HL-60 (cell line): ENCODE measurements at regions not wholly inside any gene's neighbourhood (a gene's known extent, or its start where the extent isn't known, plus 50 kb on each side); places are given as distances from the start of the nearest gene placed in this dataset.

Experiments used
- DNase-seq, 2 experiments: peaks; one replicate each; pipeline ENCODE4 v3.0.0-alpha.2; 2010 to 2020; ENCODE audit warnings: low read depth in 1 of 2, low spot score in 1 of 2
- H3K27ac ChIP-seq: fragments of 250-450 bp; sonication (Bioruptor Pico); replicated peaks from 2 replicates; pipeline ENCODE4 v1.5.1; 2020; ENCODE audit warnings: mild to moderate bottlenecking, moderate library complexity
- H3K27me3 ChIP-seq: fragments of 250-450 bp; sonication (Bioruptor Pico); 2 replicates; pipeline ENCODE4 v1.5.1; 2021; ENCODE audit warnings: mild to moderate bottlenecking, moderate library complexity; ENCODE audit not compliant: insufficient read depth, poor library complexity, severe bottlenecking
- H3K4me3 ChIP-seq: replicated peaks from 2 replicates; pipeline ENCODE4 v1.5.1; 2011; ENCODE audit warnings: mild to moderate bottlenecking, control low read depth, low read length; ENCODE audit not compliant: insufficient read depth
- GABPA ChIP-seq: IDR thresholded peaks from 2 replicates; pipeline ENCODE4 v1.6.1; 2012; ENCODE audit warnings: low read depth
- POLR2AphosphoS5 ChIP-seq: IDR thresholded peaks from 2 replicates; pipeline ENCODE4 v1.6.1; 2012; ENCODE audit warnings: low read depth
- SPI1 ChIP-seq: IDR thresholded peaks from 2 replicates; pipeline ENCODE4 v1.6.1; 2012; ENCODE audit warnings: low read depth, mild to moderate bottlenecking, borderline replicate concordance
- TF ChIP-seq, protein P1 (sequence below): IDR thresholded peaks from 2 replicates; pipeline ENCODE4 v1.6.1; 2012; ENCODE audit warnings: low read depth; ENCODE audit not compliant: insufficient replicate concordance
- TF ChIP-seq, protein P2 (sequence below): IDR thresholded peaks from one replicate; pipeline ENCODE4 v1.5.1; 2011; ENCODE audit warnings: low read length, control low read depth, inconsistent platforms; ENCODE audit not compliant: insufficient read depth

DNA sequence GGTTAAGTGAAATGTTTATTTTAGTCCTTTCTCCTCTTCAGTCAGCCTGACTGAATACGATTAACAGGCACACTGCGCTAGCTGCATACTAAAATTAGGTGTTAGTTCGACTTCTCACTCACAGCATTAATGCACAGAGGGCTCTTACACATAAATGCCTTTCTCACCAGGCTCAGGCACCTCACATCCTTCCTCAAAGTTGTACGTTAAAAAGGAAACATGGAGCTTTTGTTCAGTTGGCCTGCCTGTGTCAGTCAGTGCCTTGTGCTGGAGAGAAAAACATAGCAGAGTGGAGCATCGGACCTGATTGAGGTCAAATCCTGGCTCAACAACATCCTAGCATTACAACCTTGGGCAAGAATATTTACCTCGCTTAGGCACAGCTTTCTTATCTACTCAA is 236.0 kb upstream of the ZNF462 start:
- H3K27ac ChIP-seq = no peak overlapping the region
- TF ChIP-seq SPI1 (no peak), POLR2AphosphoS5 (no peak), GABPA (no peak)
- TF ChIP-seq, protein P1, sequence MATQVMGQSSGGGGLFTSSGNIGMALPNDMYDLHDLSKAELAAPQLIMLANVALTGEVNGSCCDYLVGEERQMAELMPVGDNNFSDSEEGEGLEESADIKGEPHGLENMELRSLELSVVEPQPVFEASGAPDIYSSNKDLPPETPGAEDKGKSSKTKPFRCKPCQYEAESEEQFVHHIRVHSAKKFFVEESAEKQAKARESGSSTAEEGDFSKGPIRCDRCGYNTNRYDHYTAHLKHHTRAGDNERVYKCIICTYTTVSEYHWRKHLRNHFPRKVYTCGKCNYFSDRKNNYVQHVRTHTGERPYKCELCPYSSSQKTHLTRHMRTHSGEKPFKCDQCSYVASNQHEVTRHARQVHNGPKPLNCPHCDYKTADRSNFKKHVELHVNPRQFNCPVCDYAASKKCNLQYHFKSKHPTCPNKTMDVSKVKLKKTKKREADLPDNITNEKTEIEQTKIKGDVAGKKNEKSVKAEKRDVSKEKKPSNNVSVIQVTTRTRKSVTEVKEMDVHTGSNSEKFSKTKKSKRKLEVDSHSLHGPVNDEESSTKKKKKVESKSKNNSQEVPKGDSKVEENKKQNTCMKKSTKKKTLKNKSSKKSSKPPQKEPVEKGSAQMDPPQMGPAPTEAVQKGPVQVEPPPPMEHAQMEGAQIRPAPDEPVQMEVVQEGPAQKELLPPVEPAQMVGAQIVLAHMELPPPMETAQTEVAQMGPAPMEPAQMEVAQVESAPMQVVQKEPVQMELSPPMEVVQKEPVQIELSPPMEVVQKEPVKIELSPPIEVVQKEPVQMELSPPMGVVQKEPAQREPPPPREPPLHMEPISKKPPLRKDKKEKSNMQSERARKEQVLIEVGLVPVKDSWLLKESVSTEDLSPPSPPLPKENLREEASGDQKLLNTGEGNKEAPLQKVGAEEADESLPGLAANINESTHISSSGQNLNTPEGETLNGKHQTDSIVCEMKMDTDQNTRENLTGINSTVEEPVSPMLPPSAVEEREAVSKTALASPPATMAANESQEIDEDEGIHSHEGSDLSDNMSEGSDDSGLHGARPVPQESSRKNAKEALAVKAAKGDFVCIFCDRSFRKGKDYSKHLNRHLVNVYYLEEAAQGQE = no peak
- TF ChIP-seq, protein P2, sequence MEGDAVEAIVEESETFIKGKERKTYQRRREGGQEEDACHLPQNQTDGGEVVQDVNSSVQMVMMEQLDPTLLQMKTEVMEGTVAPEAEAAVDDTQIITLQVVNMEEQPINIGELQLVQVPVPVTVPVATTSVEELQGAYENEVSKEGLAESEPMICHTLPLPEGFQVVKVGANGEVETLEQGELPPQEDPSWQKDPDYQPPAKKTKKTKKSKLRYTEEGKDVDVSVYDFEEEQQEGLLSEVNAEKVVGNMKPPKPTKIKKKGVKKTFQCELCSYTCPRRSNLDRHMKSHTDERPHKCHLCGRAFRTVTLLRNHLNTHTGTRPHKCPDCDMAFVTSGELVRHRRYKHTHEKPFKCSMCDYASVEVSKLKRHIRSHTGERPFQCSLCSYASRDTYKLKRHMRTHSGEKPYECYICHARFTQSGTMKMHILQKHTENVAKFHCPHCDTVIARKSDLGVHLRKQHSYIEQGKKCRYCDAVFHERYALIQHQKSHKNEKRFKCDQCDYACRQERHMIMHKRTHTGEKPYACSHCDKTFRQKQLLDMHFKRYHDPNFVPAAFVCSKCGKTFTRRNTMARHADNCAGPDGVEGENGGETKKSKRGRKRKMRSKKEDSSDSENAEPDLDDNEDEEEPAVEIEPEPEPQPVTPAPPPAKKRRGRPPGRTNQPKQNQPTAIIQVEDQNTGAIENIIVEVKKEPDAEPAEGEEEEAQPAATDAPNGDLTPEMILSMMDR = no peak
- no peak overlapping the region for H3K4me3 ChIP-seq
- H3K27me3 ChIP-seq = no peaks in the 10 kb centered on the region
- no peak for DNase-seq

- no peaks in the 10 kb centered on the region for H3K27me3 ChIP-seq
- no peak overlapping the region for H3K27ac ChIP-seq
- TF ChIP-seq SPI1 (no peak), POLR2AphosphoS5 (no peak), GABPA (no peak)
- TF ChIP-seq, protein P2 = no peak
- TF ChIP-seq, protein P1 = no peak
- no peak for DNase-seq
- no peak overlapping the region for H3K4me3 ChIP-seq
Measured at GRCh38 chr9:106632621-106633020, 230.3 kb upstream of the ZNF462 start.

DNA sequence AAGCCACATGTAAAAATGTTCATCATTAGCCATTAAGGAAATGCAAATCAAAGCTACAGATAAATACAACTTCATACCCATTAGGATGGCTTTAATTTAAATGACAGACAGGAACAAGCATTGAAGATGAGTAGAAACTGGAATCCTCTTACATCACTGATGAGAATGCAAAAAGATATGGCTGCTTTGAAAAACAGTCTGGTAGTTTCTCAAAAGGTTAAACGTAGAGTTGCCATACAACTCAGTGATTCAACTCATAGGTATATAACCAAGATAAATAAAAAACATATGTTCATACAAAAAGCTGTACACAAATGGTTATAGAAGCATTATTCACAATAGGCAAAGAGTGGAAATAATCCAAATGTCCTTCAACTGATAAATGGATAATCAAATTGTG is 228.8 kb upstream of the ZNF462 start:
- no peak overlapping the region for H3K4me3 ChIP-seq
- no peak overlapping the region for H3K27ac ChIP-seq
- no peak for DNase-seq
- no peaks in the 10 kb centered on the region for H3K27me3 ChIP-seq
- TF ChIP-seq POLR2AphosphoS5 = no peak
- TF ChIP-seq, protein P1 = no peak
- no peak for TF ChIP-seq SPI1
- TF ChIP-seq, protein P2 = no peak
- no peak for TF ChIP-seq GABPA
